ENCODE measurements at regions not wholly inside any gene's neighbourhood (a gene's known extent, or its start where the extent isn't known, plus 50 kb on each side); places are given as distances from the start of the nearest gene placed in this dataset.

DNA sequence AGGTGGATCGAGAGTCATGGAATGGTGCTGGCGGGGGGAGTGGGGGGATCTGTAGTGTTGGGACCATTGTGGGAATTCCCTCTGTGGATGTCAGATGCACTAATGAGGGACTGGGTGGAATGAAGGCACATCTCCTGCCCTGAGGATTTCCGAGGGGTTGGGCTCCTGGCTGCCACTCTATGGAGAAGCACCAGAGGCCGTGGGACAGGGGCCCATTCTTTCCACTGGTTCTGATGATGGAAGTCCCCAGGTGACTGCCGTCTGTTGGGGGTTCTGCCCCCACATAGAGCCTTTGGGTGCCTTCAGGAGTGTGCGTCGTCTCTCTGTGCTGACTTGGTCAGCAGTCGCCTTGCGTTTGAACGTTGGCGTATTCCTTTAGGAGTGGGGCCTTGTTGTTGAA, 202.9 kb downstream of the GLRX3 start:
- FAIRE-seq (no peak), DNase-seq (ENCODE audit: low read depth) (no peak)
- no peaks in the 10 kb centered on the region for H3K27me3 ChIP-seq (ENCODE audit: control insufficient read depth, insufficient read depth, low read length)
- no peaks in the 10 kb centered on the region for H3K36me3 ChIP-seq (ENCODE audit: control insufficient read depth, insufficient read depth, low read length)
- TF ChIP-seq, protein P1, sequence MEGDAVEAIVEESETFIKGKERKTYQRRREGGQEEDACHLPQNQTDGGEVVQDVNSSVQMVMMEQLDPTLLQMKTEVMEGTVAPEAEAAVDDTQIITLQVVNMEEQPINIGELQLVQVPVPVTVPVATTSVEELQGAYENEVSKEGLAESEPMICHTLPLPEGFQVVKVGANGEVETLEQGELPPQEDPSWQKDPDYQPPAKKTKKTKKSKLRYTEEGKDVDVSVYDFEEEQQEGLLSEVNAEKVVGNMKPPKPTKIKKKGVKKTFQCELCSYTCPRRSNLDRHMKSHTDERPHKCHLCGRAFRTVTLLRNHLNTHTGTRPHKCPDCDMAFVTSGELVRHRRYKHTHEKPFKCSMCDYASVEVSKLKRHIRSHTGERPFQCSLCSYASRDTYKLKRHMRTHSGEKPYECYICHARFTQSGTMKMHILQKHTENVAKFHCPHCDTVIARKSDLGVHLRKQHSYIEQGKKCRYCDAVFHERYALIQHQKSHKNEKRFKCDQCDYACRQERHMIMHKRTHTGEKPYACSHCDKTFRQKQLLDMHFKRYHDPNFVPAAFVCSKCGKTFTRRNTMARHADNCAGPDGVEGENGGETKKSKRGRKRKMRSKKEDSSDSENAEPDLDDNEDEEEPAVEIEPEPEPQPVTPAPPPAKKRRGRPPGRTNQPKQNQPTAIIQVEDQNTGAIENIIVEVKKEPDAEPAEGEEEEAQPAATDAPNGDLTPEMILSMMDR (IDR thresholded peaks at IDR 0.05; ENCODE audit: insufficient read depth, low read length, severe bottlenecking), result no peak
- no peak overlapping the region for H3K4me3 ChIP-seq (ENCODE audit: low read depth, low read length)

DNA sequence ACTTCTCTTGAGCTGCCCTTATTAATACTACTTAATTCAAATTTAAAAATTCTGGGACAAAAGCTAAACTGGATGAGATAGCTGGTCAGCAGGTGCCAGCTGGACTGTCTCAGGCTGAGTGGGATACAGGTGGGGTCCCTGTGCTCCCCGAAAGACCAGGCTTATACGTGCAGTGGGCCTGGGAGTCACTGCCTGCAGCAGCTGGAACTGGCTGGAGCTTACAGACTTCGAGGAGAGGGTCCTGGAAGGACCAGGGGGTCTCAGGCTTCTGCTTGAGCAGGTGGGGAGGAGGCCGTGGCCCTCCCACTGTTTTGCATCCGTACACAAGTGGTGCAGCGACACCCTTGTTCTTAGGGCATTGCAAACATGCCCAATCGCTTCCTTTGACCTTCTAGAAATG, 203.7 kb downstream of the GLRX3 start:
- FAIRE-seq, result no peak
- TF ChIP-seq, protein P1 (IDR thresholded peaks at IDR 0.05; ENCODE audit: insufficient read depth, low read length, severe bottlenecking), result no peak

DNA sequence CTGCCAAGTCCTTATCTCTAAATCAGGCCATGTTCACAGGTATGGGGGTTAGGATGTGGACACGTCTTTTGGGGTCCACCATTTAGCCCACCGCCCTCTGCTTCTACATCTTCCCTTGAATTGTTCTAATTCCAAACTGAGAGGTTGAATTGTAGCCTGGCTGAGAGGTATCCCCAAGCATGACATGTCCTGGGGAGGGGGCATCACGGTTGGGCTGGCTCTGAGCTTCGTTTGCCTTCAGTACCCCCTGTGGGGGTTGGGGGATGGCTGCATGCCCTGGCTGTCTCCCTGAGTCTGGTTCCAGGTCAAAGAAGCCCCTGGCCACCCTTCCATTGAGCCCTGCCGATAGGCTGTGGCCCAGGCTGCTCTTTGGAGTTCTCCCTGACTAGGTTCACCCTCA, 204.6 kb downstream of the GLRX3 start:
- Histone ChIP-seq H3K4me3 (ENCODE audit: low read depth, low read length) (no peak overlapping the region), H3K27me3 (ENCODE audit: control insufficient read depth, insufficient read depth, low read length) (no peaks in the 10 kb centered on the region), H3K36me3 (ENCODE audit: control insufficient read depth, insufficient read depth, low read length) (no peaks in the 10 kb centered on the region)
- TF ChIP-seq, protein P1 (IDR thresholded peaks at IDR 0.05; ENCODE audit: insufficient read depth, low read length, severe bottlenecking), result no peak
- no peak for FAIRE-seq
- DNase-seq (ENCODE audit: low read depth), result no peak

More for the DNA sequence above, 203.7 kb downstream of the GLRX3 start:
- no peaks in the 10 kb centered on the region for H3K27me3 ChIP-seq (ENCODE audit: control insufficient read depth, insufficient read depth, low read length)
- DNase-seq (ENCODE audit: low read depth), result no peak
- H3K36me3 ChIP-seq (ENCODE audit: control insufficient read depth, insufficient read depth, low read length), result no peaks in the 10 kb centered on the region
- H3K4me3 ChIP-seq (ENCODE audit: low read depth, low read length), result no peak overlapping the region

- TF ChIP-seq, protein P1 (IDR thresholded peaks at IDR 0.05; ENCODE audit: insufficient read depth, low read length, severe bottlenecking), result no peak
Observed at GRCh38 chr10:130341356-130341755, 205.2 kb downstream of the GLRX3 start.

DNA sequence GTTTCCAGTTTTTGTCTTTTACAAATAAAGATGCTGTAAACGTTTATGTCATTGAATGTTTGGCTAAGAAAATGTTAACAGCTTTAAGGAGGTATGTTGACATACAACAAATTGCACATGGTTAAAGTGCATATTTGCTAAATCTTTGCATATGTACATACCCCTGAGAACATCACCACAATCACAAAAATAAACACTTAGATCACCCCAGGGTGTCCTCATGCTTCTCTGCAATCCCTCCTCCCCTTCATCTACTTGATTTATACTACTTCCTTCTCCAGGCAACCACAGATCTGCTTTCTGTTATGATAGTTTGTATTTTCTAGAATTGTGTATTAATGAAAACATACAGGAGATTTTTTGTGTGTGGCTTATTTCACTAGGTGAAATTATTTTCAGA, 209.5 kb downstream of the GLRX3 start:
- DNase-seq (ENCODE audit: low read depth) (no peak), FAIRE-seq (no peak)
- no peak overlapping the region for H3K4me3 ChIP-seq (ENCODE audit: low read depth, low read length)
- H3K36me3 ChIP-seq (ENCODE audit: control insufficient read depth, insufficient read depth, low read length), result no peaks in the 10 kb centered on the region
- TF ChIP-seq, protein P1 (IDR thresholded peaks at IDR 0.05; ENCODE audit: insufficient read depth, low read length, severe bottlenecking), result no peak
- no peaks in the 10 kb centered on the region for H3K27me3 ChIP-seq (ENCODE audit: control insufficient read depth, insufficient read depth, low read length)

More at GRCh38 chr10:130341356-130341755, 205.2 kb downstream of the GLRX3 start:
- Histone ChIP-seq H3K4me3 (ENCODE audit: low read depth, low read length) (no peak overlapping the region), H3K36me3 (ENCODE audit: control insufficient read depth, insufficient read depth, low read length) (no peaks in the 10 kb centered on the region), H3K27me3 (ENCODE audit: control insufficient read depth, insufficient read depth, low read length) (no peaks in the 10 kb centered on the region)
- FAIRE-seq, result no peak
- DNase-seq (ENCODE audit: low read depth), result no peak

GRCh38 chr10:130350996-130351395, 214.8 kb downstream of the GLRX3 start:
- Histone ChIP-seq H3K27me3 (ENCODE audit: control insufficient read depth, insufficient read depth, low read length) (no peaks in the 10 kb centered on the region), H3K4me3 (ENCODE audit: low read depth, low read length) (no peak overlapping the region), H3K36me3 (ENCODE audit: control insufficient read depth, insufficient read depth, low read length) (no peaks in the 10 kb centered on the region)
- no peak for DNase-seq (ENCODE audit: low read depth)
- no peak for FAIRE-seq
- TF ChIP-seq, protein P1 (IDR thresholded peaks at IDR 0.05; ENCODE audit: insufficient read depth, low read length, severe bottlenecking), result no peak

Data from bronchial epithelial cell (primary cell).